Activated CD8-positive, alpha-beta memory T cell treated with anti-CD3 and anti-CD28 coated beads, Interleukin-2, amount 50 U/mL, for 4 hours (primary cell): ENCODE measurements at regions not wholly inside any gene's neighbourhood (a gene's known extent, or its start where the extent isn't known, plus 50 kb on each side); places are given as distances from the start of the nearest gene placed in this dataset.

Source experiments
- DNase-seq: peaks from one replicate; pipeline ENCODE4 v3.0.0-alpha.2; 2020

DNA sequence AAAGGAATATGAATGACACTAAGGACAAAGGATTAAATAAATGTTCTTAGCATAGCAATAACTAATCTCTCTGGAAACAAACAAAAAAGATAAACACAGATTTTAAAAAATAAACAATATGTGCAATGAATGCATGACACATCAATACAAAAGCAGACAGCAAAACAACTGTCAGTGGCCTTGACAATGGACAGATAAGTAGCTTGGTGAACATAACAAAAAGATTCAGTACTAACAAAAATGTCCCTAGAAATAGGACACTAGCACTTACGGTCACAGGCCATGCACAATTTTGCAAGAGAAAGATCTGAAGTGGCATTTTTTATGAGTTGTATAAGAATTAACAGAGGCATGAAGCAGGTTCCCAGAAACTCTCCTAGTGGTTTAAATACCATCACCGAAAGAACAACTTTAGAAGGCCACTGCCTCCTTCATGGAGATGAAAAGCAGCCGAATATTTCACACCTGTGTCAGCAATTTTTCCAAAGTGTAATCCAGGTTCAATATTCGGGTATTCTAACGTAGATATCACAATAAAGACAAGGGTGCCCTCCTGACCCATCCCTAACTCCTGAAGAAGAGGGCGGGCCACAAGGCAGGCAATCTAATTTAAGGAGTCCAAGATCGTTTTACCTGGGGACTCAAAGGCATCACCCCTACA is 231.3 kb upstream of the MKLN1 start:
- DNase-seq: no peak

DNA sequence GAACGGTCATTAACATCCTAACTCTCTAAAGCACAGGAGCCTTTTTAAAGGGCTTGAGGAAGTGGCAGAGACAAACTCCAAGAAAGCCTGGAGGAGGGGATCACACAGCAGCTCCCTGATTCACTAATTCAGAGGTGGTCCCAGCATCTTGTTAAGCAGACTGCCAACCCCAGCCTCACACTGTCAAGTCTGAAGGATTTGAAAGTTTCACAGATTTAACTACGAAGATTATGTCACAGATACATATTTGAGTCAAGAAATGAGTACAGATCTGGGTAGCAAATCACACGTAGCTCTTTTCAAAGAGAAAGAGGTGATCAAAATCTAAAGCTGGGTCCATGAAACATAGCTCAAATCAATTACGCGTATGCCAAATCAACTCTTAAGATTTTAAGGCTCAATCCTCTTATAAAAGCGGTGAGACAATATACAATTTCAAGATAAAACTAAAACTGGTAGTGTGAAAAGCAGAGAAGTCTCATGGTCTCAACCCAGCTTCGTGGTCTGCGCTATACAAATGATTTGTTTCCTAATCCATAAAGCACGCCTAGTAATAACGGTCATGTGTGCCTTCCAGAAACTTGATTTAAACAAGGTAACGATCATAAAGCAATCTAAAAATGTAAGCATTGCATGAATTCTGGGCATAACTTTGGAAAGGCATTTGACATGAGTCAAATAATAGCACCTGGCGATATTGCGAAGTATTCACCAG is 229.9 kb upstream of the MKLN1 start:
- DNase-seq: no peak

DNA sequence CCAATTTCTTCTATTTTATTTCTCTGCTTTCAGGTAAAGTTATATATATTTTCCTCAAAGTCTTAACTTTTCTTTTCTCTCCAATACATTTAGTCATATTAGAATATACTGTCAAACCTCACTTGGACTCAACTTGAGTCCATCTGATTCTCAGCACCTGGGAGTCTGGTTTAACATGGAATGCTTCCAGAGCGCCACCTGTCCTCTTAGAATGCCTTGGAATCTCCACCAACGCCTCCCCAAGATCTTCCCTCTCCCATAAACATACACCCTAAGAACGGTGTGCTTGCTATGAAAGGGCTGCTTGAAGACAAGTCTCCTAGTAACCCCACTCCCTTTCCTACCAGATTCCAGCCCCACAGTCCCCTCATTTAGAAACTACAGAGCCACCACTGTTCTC is 229.1 kb upstream of the MKLN1 start:
- no peak for DNase-seq

DNA sequence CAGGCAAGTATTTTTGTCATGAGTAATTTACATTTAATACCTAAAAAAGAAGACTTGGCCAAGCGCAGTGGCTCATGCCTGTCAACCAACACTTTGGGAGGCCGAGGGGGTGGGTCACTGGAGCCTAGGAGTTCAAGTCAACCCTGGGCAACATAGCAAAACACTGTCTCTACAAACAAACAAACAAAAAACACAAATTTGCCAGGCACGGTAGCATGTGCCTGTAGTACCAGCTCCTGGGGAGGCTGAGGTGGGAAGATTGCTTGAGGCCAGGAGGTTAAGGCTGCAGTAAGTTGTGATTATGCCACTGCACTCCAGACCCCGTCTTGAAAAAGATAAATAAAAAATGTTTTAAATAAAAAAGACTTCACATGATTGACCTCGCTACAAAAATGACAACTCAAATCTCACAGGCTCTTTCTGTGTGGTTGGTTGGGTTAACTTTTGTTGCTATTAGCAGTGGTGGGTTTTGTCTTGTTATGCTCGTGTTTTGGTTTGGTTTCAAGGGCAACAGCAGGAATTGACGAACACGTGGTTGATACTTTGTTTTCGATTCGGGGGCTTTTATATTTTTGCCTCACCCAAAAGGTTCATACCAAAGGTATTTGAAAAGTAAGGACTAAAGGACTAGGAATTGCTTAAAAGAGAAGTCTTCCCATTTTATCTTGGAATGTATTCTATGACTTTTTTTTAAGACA is 227.2 kb upstream of the MKLN1 start:
- DNase-seq: no peak

DNA sequence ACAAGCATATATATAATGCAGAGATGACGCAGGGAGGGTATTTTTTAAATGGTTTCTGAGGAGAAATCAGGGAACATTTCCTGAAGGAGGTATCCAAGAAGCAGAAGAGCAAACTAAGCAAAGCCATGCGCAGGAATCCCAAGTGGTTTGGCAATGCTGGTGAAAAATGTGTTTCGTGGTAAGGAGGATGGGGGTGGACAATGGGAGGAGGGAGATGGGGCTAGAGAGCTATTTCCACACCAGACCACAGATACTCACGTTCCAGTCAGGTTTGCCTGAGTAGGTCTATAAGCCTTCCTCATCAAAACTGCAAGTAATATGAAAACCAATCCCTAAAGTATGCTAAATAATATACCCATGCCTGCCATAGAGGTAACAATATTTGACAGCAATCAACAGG is 223.7 kb upstream of the MKLN1 start:
- DNase-seq: no peak

DNA sequence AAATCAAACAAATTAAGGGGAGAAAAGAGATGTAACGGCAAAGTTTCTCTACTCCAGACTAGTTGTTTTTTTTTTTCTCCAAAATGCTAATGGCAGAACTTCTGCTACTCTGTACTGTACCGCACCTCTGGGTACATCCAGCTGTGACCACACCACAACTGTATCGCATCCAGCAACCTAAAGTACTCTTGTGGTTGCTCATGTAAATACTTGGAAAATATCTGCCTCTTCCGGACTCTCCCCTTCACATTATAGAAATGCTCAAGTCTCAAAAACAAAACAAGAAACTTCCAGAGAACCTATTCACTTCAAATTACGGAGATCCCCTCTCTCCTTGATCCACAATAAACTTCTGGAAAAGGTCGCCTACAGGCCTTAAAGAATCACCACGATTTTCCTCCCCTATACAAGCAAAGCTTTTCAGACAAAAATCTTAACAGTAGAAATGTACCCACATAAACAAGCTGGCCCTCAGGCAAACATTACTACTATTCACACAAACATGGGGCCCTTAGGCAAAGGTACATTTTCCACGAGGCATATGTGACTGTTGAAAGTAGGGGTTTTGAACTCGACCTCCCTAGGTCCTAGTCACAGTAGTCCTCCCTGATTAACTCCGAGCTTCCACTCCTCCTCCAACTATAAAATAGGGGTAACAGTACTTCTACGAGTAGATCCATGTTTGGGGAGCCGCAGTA is 222.9 kb upstream of the MKLN1 start:
- no peak for DNase-seq

DNA sequence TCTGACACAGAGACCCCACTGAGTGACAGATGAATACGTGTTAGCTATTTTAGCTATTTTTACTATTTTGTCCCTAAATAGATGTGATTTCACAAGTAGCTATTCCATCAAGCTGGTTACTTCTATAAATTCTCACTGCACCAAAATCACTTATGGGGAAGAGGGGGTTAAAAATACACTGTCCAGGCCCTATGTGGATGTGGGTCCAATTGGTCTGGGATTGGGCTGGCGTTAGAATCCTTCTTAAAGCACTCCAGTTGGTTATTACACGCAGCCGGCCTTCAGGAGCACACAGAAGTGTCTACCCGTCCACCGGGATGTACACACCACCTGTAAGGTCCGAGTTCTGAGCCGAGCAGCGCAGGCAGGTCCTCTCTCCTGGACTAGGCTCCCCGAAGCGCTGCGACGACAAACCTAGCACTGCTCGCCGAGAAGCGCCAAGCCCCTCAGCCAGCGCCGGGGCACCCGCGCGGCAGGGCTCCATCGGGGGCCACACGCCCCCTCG is 222.3 kb upstream of the MKLN1 start:
- no peak for DNase-seq

DNA sequence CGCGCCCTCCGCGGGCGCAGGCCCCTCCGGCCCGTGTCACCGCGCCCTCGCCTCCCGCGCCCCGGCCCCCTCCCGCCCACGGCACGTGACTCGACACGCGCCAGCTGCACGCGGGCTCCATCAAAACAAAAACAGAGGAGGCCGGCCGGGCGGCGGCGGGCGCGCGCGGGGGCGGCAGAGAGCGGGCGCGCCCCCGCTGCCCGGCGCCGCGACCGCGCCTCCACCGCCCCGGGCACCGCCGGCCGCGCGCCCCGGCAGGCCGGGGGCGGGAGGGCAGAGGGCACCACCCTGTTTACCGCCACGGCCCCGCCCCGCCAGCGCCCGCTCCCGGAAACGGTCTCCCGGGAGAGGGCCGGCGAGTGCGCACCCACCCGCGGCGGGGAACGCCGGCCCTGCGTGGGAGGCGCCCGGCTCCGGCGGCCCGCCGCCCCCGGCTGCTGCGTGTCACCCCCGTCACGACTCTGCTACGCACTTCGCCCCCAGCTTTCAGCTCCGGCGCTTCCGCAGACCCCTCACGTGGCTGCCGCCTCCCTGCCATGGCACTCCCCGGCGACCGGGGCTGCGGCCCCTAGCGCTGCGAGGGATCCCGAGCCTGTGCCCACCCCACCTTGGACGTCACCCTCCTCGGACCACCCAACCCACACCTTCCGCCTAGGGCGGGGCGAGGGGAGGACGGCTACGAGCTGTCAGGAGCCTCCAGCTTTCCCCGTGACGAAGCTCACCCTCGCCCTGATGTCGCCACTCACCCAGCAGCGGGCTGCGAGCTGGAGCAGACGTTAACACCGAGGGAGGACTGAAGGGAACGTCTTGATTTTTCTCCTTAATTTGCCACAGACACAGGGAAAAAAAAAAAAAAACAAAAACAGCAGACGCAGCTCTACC is 221.6 kb upstream of the MKLN1 start:
- DNase-seq: peak; percentile 90

DNA sequence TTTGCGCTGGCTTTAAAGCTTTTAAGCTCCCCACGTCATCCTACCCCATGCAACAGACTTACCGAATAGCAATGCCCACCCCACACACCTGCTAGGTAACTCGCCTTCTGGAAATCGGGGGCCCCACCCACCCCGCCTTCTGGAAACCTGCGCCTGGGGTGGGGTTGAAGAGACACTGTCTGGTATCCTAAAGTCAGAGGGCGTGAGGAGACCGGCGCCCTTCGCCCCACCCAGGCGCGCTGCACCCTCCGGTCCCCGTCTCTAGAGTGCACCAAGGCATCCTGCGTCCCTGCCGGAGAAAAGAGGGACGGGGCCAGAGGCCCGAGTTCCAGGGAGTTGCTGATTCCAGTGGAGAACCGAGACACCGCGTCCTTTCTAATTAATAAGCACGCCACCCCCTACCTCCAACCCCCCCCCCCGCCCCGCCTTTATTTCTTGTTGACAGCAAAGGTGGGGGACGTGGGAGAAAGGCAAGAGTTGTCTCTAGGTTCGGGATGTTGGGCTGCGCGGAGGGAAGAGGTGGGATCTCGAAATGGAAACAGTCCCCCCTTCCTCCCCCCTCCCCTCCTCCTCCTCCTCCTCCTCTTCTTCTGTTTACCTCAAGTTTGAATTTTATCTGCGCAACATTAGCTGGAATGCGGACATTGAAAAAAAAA is 220.9 kb upstream of the MKLN1 start:
- DNase-seq: peak; percentile 55

DNA sequence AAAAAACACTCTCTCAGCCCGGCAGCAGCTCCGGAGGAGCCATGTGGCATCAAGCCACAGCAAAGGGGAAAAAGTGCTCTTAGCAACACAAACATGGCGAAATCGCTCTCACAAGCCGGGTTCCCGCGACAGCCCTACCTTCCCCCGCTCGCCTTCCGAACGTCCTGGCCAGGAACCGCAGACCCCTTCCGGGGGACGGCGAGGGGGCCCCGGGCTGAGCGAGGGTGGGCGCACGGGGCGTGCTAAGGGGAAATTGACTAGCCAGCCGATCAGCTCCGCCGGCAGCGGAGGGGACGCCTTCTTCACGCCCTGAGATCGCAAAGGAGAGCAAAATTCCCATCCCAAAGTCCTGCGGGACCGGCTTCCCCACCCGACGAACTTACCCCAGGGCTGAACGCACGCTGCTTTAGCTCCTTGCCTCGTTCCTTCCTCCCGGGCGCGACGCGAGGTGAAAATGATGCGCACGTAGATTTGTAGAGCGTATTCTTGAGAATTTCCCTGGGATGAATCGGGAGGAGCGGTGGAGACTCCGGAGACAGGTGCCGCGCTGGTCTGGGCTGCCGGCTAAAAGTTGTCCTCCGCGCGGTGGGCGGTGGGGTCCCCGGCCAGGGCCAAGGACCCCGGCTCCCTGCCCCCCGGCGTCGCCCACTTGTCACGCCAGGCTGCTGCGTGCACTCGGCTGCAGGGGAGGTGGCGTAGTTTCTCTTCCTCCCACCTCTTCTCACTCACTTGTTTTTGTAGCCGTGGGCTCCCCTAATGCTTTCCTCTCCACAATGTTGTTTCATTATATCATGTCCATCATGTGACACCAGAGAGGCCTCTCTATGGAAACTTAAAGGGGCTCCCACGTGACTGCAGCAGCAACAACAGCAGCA is 220.1 kb upstream of the MKLN1 start:
- DNase-seq: peak; percentile 68

DNA sequence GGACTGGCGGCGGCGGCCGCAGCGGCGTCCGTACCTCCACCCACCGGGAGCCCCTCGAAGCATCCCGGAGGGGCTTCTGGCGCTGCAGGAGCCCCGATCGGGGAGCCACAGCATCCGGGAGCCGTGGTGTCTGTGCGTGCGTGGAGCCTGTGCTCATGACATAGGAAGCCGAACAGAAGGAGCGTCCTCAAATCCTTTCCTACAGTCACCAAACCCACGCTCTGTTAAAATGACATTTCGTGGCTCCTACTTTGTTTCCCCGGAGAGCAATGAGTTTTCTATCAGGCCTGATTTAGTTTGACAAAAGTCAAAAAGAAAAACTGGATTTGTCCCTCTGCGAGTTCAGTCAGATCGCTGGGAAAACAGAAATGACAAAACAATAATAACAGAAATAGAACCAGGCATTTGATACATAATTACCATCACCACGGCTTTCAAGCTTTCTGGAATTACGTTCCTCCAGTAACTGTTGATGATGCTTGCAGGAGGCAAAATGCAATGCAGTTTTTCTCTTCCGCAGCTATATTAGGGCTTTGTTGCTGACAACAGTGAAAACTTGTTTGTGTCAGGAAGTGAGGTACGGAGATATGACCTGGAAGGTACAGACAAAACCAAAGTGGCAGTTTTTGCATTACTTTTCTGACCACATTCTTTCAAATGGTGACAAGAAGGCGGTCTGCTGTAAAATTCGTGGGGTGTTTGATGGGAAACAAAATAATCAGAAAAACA is 219.3 kb upstream of the MKLN1 start:
- DNase-seq: no peak

DNA sequence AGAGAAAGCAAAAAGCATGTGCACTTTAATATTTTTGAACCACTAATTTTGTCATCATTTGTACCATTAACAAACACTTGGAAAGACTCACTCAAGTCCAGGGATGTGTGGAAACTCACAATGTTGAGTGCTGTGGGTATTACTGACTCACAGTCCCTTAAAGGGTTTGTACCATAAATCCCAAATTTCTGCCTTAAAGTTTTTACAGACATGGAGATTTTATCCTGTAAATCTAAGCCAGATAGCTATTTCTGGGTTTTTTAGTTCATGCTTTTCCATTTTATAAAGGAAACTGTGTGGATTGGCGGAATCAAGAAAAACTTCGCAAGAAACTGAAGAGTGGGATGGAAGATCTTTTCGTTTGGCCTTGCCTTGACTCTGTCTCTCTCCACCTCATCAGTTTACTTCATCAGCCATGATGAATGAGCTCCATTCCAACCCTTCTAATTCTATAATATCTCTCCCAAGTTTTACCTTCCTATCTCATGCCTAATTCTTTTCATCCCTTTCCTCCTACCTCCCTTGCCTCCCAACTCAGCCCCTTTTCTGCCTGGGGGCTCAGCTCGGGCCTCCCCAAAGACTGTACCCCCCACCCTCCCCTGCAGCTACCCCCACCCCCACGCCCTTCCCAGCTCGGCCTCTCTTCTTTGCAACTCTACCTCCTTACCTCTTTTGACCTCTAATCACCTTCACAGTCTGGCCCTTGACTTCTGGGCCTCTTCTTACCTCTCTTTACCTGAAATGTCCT is 218.5 kb upstream of the MKLN1 start:
- DNase-seq: no peak

DNA sequence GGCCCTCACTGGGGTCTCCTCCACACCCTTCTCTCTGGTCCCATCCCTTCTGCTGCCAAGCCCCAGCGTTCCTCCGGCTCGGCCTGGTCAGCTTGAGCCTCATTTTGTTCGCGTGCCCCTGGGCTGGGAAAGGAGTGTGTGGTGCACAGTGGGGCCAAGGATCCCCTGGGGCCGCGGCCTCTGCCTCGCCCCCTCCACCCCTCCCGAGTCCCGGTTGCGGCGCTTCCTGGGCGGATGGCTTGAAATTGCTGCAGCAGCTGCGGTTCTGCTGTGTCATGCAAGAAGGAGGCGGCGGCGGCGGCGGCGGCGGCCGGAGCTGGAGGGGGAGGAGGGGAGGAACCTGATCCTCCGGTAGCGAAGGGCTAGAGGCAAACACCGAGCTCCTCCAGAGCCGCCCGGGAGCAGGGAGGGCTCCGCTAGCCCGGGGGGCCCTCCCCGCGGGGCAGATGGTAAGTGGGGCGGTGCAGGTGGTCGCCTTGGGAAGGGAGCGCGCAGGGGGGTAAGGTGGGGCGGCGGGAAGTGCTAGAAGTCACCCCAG is 217.8 kb upstream of the MKLN1 start:
- peak; percentile 70 for DNase-seq

DNA sequence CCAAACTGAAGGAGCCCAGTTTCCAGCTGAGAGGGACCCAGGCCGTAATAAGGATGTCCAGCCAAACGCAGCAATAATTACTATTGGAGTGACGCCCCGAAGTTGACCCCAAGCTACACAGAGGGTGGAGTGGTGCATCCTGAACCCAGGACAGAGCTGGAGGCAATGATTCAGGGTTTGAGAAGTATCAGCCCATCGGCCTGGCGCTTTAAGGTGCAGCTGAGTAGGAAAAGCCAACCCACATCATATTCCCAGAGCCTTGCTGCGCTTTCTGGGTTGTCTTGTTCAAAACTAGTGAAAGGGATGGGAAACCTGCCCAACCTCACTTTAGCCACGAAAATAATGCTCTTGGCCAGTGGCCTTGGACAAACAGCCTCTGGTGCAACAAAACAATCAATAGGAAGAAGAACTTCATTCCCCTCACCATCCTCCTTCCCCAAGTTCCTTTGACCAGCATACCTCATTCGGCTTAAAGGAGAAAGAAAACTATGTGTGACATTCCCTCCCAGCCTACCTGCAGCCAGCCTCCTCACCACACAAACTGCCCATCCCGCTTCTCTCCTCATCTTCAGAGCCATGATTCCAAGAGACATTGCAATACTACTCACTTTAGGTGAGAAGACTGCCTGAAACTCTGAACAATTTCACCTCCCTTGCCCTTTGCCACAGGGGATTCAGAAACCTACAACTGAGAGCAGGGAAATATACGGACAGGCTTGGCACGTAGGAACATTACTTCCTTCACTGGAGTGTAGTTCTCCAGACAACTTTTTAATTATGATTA is 217.2 kb upstream of the MKLN1 start:
- no peak for DNase-seq

DNA sequence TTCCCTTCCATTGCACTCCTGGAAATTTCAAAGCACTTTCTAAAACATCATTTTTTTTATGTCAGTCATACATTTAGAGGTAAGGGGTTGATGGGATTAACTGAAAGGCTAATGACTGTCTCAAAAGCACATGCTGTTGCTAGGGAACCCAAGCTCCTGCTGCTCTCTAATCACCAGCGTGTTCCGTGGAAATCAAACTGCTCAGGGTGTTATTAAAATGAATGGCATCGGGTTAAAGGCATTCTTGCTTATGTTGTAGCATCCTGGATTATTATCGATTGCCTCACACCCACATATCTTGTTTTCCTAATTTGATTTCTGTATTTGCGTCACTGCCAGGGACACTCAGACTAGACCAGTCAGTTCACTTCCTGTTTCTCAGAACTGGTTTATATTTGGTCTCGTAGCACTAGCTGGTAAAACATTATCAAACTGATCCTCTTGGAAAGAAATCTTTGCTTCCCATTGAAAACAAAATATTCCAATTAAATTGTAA is 216.5 kb upstream of the MKLN1 start:
- no peak for DNase-seq

DNA sequence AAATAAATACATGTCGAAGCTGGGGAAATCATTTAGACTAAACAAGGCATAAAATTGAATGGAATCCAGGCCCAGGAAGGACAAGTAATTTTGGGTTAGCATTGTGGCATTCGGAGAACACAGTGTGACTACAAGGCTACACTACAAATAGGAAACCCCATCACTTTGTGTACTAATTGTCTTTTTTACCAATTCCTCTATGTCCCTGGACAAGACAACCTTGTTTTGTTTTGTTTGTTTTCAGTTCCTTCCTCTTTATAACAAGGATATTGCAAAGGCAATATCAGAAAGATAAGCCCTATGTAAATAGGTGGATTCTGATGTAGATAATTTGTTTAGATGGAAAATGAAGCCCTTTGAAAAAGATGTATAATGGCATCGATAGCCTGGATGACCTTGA is 215.9 kb upstream of the MKLN1 start:
- DNase-seq: no peak

DNA sequence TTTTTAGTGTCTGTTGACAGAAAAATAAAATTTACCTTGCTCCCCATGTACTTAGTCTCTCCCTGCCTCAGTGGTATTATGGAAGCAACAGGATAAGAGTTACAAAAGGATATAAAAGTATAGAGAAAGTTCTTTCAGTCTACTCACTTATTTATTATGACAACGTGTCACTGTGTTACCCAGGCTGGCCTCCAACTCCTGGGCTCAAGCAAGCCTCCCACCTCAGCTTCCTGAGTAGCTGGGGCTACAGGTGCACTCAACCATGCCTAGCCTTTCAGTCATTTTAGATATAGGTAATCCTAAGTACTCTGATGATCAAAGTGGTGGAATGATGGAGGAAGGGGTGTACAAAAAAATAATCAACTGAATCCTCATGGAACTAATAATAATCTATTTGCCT is 215.2 kb upstream of the MKLN1 start:
- DNase-seq: no peak

DNA sequence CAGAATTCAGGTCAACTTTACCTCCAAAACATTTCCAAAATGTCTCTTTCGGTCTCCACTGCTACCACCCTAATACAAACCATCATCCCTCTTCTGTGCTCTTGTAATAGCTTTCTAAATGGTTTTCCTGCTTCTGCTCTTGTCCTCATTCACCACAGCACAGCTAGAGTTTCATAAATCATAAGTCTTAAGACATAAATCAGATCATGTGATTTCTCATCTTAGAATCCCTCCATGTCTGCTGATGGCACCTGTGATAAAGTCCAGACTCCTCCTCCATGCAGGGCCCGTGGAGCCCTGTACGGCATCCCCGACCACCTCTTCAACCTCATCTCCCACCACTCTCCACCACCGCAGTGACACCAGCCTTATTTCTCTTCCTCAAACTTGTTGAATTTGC is 212.3 kb upstream of the MKLN1 start:
- no peak for DNase-seq
